ENCODE measurements at regions not wholly inside any gene's neighbourhood (a gene's known extent, or its start where the extent isn't known, plus 50 kb on each side); places are given as distances from the start of the nearest gene placed in this dataset.

GRCh38 chr3:176160997-176161396 is 1036.3 kb downstream of the TBL1XR1 start:
- Histone ChIP-seq H3K79me2 (ENCODE audit: insufficient read depth, low read length) (no peaks in the 10 kb centered on the region), H4K5ac (ENCODE audit: insufficient read length, low read depth, low read length) (no peak overlapping the region), H3K56ac (ENCODE audit: insufficient read length, low read depth, low read length) (no peak overlapping the region), H3K14ac (ENCODE audit: insufficient read depth, low read length) (no peak overlapping the region), H3K23me2 (ENCODE audit: insufficient read length, low read depth, low read length, poor library complexity, severe bottlenecking) (no peaks in the 10 kb centered on the region), H4K91ac (ENCODE audit: insufficient read length, low read depth, low read length) (no peak overlapping the region), H3K23ac (ENCODE audit: insufficient read length, low read depth, low read length) (no peak overlapping the region), H3T11ph (ENCODE audit: low read length) (no peak overlapping the region), H2AFZ (ENCODE audit: low read length) (no peak overlapping the region), H2BK20ac (ENCODE audit: low read depth, low read length, poor library complexity, severe bottlenecking) (no peak overlapping the region), H2BK120ac (ENCODE audit: low read depth, low read length, poor library complexity, severe bottlenecking) (no peak overlapping the region), H2BK5ac (ENCODE audit: insufficient read length, low read length) (no peak overlapping the region), H3K18ac (ENCODE audit: insufficient read length, low read depth, low read length) (no peak overlapping the region), H3K79me1 (ENCODE audit: insufficient read depth, low read depth, low read length, poor library complexity, severe bottlenecking) (no peaks in the 10 kb centered on the region), H3K9me3 (ENCODE audit: control insufficient read depth, low read depth, low read length) (no peaks in the 10 kb centered on the region), H4K8ac (replicated peaks; ENCODE audit: insufficient read length, low read depth, low read length) (no peak overlapping the region), H3K4me1 (ENCODE audit: insufficient read depth, low read length) (no peaks in the 10 kb centered on the region), H3K4ac (ENCODE audit: low read depth, low read length) (no peak overlapping the region), H3K4me2 (ENCODE audit: insufficient read depth, insufficient read length, low read length) (no peak overlapping the region), H2BK15ac (ENCODE audit: low read depth, low read length) (no peak overlapping the region), H3K27me3 (ENCODE audit: insufficient read depth, low read length) (no peaks in the 10 kb centered on the region), H4K20me1 (ENCODE audit: control insufficient read depth, insufficient read depth, insufficient read length) (no peaks in the 10 kb centered on the region), H3K27ac (ENCODE audit: insufficient read length, low read depth, low read length) (no peak overlapping the region), H3K9ac (ENCODE audit: extremely low read depth, insufficient read length, low read length) (no peak overlapping the region), H2BK12ac (ENCODE audit: insufficient read length, low read depth, low read length) (no peak overlapping the region), H2AK5ac (ENCODE audit: insufficient read length, low read length) (no peak overlapping the region)
- Mint-ChIP-seq H3K36me3 (ENCODE audit: insufficient read depth in 1 of 3, low read depth in 3 of 3) (peaks cover 2 to 26% (median 12%) of the 10 kb centered on the region in 3 experiments; a peak in 6 of 7 replicates), H3K27me3 (ENCODE audit: low read depth) (no peaks in the 10 kb centered on the region), H3K27ac (no peak overlapping the region; a peak in 1 of 7 replicates), H3K9me3 (peaks cover 7 to 16% of the 10 kb centered on the region in 2 experiments; a peak in 4 of 5 replicates), H3K4me3 (no peak overlapping the region), H3K4me1 (peaks cover 0 to 3% of the 10 kb centered on the region in 2 experiments; a peak in 3 of 4 replicates)
- DNase-seq = no peak
- TF ChIP-seq, protein P1, sequence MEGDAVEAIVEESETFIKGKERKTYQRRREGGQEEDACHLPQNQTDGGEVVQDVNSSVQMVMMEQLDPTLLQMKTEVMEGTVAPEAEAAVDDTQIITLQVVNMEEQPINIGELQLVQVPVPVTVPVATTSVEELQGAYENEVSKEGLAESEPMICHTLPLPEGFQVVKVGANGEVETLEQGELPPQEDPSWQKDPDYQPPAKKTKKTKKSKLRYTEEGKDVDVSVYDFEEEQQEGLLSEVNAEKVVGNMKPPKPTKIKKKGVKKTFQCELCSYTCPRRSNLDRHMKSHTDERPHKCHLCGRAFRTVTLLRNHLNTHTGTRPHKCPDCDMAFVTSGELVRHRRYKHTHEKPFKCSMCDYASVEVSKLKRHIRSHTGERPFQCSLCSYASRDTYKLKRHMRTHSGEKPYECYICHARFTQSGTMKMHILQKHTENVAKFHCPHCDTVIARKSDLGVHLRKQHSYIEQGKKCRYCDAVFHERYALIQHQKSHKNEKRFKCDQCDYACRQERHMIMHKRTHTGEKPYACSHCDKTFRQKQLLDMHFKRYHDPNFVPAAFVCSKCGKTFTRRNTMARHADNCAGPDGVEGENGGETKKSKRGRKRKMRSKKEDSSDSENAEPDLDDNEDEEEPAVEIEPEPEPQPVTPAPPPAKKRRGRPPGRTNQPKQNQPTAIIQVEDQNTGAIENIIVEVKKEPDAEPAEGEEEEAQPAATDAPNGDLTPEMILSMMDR (conservative IDR thresholded peaks at IDR 0.05) = no peak

Data from H9 (cell line).